ENCODE measurements at regions not wholly inside any gene's neighbourhood (a gene's known extent, or its start where the extent isn't known, plus 50 kb on each side); places are given as distances from the start of the nearest gene placed in this dataset.

DNA sequence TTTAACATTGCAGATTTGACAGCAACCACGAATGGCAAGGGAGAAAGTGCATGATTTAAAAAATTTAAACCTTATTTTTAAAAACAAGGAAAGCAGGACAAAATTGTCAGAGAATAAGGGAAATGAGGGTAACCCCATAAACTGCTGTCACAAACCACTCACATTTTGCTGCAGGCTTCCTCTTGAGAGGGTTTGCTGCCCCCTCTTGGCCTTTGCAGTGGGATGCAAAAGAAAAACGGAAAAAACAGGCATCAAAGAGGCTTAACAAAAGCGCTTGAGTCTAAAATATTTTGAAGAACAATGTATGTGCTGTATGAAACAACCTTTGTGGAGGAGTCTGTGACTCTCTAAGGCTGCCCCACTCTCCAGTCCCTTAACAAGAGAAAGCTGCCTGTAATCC, 91.6 kb downstream of the TMX3 start:
- DNase-seq, result peak; percentile 10 to 12

DNA sequence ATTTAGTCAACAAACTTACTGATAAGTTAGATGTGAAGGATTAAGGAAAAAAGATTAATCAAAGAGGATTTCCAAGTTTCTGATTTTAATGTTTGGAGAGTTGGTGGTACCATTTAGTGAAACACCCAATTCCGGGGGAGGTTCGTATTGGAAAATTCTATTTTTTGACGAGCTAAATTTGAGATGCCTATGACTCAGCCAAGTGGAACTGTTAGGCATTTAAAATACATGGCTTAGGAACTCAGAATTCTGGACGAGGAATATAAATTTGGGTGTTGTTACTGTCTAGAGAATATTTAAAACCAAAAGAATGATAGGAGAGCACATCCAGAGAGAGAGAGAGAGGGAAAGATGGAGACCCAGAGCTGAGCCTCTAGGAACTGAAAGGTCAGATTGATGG, 103.6 kb downstream of the TMX3 start:
- no peak for DNase-seq

DNA sequence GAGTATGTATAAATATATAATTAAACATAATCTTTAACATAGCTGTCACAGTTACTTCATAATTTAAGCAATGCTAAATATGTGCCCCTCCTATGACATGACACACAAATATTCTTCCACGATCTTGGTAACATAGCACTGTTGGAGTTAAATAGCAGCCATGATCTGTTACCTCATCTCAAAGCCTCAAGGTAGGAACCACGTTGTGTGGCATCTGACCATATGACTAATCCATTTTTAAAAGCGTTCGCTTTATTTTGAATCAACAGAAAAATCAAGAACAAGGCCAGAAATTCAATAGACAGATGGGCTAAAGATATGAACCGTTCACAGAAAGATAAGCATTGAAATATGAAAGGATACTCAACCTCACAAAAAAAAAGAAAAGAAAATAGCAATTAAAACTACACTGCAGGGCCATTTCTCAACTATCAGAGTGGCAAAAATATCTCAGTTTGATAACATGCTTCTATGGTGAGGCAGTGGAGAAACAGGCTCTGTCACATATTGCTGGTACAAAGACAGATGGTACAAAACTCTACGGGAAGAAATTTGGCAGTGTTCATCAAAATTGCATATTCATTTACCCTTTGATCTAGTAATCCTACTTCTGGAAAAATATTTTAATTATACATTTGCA, 105.9 kb downstream of the TMX3 start:
- DNase-seq, result no peak

DNA sequence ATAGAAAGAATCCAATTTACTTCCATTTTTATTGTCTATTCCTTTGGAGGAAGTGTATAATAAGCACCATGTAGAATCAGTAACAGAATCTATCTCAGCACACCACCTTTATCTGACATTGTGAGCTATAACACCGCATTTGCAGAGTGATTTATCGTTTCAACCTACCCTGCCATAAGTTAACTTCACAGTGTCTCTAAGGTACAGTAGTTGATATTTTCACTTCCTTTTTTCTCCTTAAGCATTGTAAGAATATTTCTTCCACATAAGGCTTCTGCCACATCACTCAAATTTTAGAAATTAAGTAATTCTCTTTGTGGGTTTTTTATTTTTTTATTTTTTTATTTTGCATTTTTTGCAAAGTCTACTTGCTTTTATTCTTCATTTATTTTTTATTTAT, 107.1 kb downstream of the TMX3 start:
- no peak for DNase-seq

DNA sequence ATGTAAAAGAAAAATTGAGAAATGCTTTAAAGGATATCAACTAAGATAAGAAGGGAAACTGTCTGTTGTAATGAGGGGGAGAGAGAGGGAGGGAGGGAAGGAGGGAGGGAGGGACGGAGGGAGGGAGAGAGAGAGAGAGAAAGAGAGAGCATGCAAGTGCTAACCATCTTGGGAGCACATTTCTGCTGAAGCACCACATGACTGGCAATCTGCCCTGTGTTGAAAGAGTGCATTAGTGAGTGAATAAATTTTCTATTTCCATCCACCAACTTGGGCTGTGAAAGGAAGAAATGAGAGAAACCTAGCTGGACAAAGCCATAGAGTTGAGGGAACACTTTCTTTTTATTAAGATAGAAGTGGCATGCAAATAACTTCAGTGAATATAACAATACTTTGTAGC, 110.7 kb downstream of the TMX3 start:
- DNase-seq, result no peak

DNA sequence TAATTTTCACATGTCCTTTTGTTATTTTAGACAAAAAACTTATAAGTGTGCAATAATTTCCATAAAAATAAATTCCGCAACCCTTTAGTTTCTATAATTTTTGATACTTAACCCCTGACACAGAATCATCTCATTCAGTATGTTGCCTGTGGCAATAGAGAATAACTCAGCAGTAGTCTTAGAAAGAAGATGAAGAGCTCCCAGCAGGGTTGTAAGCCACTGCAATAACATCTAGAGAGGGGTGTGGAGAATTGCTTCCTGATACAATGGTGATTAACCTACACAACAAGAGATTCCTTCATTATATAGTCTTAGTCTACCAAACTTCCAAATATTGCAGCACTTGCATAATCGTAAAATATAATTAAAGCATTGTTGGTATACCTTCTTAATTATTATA, 118.9 kb downstream of the TMX3 start:
- DNase-seq, result no peak

DNA sequence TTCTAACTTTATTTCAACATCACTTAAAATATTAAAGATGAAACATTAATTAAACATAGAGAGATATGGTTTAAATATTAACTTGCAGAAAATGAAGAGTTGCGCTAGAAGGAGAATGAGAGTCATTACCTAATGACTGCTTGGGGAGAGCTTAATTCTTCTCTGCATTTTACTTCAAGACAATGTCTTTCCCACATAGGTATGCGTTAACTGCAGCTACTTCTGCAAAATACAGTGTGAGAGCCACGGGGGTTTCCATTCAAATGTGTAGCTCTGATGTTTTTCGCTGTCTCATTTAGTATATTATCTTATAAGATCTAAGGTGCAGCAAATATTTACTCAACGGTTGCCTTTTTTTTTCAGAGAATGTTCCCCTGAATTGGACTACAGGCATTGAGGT, 126.7 kb downstream of the TMX3 start:
- DNase-seq, result no peak

DNA sequence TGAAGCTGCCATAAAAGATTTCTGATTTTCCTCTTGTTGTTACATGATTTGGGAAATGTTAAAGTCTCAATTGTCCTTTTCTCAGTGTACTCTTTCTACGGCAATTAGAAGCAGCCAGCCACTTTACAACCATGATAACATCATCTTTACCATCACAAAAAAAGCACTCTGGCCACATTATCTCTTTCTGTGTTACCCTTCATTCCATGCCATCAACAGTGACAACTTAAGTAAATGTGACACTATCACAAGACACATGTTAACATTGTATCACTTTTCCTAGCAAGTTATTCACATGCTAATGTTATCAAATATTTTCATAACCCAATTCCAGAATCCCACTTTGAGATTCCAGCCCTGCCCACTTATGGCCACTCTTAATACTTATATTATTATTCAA, 131.2 kb downstream of the TMX3 start:
- no peak for DNase-seq

DNA sequence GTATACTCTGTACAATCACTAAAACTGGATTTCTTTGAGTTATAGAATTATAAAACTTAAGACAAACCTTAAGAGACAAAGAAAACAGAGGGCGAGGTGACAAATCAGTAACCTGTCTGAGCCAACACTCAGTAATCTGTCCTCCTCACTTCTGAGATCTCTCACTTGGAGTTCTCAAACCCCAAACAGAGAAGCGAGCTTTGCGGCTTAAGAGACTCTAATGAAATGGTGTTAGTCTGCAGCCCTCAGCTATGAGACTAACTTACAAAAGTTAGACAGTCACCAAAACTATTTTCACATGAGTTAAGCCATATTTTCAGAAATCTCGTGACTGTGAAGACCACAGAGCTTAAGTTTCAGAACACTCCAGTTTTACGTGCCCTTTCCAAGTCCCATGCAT, 140.6 kb downstream of the TMX3 start:
- DNase-seq, result no peak

DNA sequence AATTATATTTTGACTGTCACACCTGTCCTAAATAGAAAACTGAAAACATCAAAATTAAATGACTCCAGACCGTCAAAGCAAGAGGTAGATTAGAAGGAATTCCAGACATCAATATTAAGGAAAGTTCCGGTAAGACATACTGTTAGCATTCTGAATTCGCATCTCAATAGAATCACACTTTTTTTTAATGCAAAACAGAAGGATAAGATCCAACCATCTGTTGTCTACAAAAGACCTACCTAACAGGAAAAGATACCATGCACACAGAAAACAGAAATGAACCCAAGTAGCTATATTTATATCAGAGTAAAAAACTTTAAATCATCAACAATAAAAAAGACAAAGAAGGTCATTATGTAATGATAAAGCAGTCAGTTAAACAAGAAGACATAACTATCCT, 145.0 kb downstream of the TMX3 start:
- no peak for DNase-seq

DNA sequence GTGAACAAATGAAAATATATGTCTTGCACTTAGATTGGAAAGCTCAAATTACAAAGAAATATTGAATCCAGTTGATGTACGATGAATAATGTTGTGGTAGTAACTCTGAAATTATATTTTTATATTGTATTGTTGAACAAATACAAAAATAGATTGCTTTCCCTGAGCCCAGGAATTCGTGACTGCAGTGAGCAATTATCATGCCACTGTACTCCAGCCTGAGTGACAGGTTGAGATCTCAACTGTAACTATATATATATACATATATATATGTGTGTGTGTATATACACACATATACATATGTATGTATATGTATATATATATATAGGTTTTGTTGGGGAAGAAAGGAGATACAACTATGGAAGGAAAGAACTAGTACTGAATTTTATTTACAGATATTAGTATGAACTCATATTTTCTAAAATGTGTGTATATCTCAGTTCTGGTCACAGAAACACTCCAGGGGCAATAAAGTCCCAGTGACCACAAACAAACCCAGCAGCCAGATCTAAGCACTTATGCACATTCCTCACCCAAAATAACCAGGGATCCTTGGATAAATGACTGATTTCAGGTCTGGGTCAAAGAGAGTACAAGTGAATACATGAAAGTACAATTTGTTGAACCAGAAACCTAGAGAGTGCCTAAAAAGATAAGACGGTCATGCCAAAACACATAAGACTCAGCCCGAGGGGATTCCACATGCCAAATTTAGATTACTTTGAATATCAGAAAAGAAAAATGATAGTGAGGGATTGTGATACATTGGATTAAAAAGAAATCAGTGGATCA, 146.3 kb downstream of the TMX3 start:
- no peak for DNase-seq

DNA sequence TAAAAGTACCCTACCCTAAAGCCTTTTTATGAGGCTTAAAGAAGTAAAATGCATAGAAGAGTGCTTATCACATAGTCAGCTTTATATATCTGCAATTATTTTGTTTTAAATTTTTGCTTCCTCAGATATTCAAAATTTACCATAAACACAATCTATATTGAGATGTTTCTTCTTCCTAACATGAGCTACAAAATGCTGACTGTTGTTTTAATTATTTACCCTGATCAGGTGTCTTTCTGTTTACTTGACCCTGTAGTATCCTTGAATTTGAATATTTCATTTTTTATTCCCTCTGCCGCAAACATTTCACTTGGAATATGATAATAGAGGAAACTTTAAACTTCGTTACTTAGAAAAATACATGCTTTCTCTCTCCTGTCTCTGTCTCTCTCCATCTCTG, 147.9 kb downstream of the TMX3 start:
- no peak for DNase-seq

DNA sequence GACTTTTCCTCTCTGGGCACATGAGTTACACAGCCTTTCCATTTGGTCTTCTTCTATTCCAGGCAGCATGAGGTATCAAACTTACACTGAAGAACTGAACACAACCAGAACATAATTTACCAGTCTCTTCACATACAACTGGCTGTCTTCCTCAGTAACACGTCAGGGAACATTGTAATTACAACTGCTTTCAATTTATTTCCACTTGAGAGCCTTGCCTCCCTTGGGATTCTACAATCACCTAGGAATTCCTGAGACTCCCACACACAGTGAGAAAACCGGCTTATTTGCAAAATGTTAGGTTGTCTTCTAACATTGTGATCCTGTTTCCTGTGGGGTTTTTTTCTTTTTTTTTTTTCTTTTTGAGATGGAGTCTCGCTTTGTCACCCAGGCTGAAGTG, 149.9 kb downstream of the TMX3 start:
- DNase-seq, result no peak

DNA sequence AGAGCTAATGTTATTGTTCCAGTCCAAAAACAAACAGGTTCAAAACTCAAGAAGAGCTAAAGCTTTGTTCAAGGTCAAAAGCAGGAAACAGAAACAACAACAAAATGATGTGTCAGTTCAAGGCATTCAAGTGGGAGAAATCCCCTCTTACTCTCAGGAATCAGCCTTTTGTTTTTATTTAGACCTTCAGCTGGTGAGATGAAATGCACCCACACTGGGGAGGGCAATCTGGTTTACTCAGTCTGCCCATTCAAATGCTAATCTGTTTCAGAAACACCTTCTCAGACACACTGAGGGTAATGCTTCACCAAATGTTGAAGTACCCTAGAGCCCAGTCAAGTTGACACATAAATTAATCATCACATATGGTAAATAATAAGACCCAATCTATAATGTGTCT, 150.6 kb downstream of the TMX3 start:
- DNase-seq, result no peak

DNA sequence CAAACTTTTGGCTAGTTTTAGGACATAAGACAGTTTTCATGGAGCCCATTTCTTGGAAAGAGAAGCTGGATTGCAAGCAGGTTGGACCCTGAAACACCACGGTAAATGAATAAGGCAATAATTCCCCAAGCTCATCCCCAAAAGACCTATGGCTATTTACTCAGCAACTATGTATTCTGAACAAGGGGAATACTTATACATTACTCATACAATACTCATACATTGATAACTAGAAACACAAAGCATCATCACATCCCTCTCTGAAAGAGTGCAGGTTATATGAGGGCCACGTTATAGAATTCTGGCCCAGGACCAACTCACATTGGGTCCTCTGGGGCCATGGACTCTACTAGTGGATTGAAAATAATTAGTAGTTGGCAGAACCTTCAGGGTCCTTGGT, 154.8 kb downstream of the TMX3 start:
- DNase-seq, result no peak

DNA sequence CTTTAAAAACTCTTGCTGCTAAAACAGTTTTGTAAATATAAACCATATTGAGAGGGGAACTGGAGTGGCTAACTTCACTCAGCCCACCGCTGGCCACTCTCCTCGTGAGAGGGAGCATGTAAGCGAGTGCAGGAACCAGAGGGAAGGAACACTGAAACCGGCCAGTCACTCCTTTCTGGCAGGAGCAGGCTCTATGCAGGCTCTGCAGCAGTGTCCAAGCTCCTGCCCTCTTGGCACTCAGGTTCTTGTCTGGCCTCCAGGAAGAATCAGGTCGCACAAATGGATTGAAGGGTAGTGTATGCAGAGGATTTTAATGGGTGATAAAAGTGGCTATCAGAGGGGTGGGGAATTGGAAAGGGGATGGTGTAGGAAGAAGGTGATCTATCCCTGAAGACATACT, 157.7 kb downstream of the TMX3 start:
- no peak for DNase-seq

DNA sequence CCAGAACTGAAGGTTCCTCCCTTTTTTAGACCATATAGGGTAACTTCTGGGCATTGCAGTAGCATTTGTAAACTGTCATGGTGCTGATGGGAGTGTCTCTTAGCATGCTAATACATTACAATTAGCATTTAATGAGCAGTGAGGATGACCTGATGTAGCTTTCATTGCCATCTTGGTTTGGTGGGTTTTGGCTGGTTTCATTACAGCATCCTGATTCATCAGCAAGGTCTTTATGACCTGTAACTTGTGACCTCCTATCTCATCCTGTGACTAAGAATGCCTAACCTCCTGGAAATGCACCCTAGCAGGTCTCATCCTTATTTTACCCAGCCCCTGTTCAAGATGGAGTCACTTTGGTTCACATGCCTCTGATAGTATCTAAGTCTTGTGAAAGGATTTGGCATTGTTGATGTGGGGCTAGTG, 159.0 kb downstream of the TMX3 start:
- no peak for DNase-seq

DNA sequence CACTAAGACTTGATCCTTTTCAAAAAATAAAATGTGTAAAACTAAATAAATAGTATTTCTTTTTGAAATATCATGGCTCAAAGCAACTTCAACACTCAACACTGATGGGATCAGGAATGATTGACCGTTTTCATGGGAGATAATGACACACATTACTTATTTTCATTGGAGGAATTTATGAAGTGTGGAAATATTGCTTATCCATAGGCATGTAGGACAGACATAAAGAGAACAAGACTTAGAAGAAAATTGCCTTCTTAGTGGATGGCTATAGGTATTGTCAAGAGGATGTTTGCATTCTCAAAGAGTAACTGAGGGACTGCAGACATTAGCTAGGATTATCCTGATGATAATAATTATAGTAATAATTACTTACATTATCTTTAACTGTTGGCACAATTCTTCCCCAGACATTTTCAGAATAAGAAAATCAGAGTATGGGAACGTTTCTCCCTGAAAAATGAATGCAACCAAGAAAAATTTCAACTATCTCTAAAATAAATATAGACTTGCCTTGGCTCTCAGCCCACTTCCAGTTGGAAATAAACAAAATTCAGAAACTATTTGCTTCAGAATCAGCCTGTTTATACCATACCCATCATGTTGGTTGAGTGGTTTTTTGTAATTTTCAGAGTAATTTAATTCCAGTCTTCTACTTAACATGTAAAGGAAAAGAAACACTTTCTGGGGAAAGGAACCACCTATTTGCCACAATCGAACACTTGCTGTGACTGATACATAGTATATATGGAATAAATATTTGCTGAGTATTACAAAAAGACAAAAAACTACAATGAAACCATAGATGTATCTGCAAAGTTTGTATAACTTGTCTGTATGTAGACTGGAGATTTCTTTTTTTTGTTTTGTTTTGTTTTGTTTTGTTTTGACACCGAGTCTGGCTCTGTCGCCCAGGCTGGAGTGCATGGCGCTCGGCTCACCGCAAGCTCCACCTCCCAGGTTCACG, 165.7 kb downstream of the TMX3 start:
- DNase-seq, result no peak

DNA sequence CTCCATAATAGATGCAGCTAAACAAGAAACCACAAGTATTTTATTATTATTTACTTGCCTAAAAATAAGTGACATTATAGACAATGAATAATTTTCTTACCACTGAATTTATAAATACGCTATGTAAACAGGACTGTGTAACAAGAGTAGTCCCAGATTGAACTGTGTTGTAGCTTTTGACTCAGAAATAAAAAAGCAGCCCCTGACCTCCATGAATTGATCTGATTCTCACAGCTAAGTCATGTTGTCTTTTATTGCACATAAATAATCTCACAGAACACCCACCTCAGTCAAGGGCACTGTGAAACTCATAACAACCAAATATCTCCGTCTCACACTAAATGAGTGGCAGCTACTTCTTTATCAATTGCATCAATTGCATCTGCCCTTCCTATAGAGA, 171.6 kb downstream of the TMX3 start:
- no peak for DNase-seq

DNA sequence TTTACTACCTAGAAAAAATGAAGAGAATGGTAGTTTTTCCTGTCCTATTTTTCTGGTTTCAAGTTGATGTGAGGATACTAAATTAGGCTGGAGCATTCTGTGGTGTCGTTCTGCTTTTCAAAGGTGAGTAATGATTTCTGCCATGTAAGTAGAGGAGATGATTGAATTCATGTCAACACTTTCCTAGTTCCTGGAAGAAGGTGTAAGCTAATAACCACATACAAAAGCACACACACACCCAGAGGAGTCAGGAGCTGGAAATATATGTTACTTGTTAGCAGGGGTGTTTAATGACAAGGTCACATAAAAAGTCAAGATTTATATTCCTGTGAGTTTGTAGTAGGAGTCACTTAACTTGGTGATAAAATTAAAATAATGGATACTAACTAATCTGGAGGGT, 172.1 kb downstream of the TMX3 start:
- no peak for DNase-seq

DNA sequence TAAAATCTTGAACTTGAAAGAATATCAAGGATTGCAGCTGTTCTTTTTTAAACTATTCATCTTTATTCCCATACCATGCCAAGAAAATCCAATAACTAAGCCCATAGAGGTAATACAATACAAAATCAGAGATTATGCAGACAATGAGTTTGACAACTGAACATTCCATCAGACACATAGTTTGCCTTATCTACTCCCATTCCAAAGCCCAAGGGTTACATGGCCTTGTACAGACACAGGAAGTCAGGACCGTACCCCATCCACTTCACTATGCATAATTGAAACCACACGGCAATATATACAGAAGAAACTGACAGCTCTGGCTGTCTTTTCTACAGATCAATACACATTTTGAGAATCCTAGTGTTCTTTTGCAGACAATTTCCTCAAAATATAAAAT, 181.3 kb downstream of the TMX3 start:
- DNase-seq, result no peak

DNA sequence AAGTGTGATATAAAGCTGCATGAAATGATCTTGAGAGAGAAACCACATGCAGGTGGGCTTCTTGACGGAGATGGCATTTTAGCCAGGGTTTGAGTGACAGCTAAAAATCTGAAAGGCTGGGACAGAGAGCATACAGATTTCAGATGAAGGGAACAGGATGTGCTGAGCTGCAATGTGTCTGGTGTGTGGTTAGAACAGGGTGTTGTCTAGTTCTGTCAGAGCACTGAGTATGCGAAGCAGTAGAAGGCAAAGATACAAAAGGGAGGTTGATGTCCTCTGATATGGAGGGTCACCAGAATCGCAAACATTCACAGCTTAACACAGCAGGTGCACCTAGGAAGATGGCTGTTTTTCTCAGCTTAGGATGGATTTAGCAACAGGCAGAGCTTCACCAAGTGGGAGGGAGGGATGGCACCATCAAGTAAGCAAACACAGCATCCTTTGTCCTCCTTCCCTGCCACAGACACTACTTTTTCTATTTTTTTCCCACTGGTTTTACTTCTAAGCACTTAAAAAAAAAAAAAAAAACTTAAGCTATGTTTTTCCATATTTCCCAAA, 182.5 kb downstream of the TMX3 start:
- no peak for DNase-seq

DNA sequence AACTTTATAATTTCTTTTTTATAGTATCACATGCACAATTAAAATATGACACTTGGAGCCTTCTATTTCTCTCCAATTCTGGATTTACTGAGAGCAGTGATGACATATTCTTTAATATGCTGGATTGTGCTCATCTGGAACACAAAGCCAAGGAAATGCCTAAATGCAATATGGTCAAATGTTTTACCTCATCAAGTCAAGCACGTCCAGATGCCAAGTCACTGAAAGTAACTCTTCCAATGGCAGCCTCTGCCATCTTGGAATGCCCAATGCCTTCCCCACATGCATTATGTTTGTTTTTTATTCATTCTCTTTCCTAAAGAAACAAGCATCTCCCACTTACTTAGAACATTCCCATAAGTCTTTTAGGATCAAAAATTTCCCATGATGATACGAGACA, 189.8 kb downstream of the TMX3 start:
- DNase-seq, result no peak
